Mammary epithelial cell (primary cell): ENCODE measurements at regions not wholly inside any gene's neighbourhood (a gene's known extent, or its start where the extent isn't known, plus 50 kb on each side); places are given as distances from the start of the nearest gene placed in this dataset.

Experiments used
- CTCF ChIP-seq, 2 donors: IDR thresholded peaks in 1 of 2; conservative IDR thresholded peaks in 1 of 2; 2 replicates each; pipeline ENCODE4 v1.5.1; 2011 to 2012; ENCODE audit warnings: inconsistent platforms in 2 of 2, low read length in 2 of 2, mild to moderate bottlenecking in 2 of 2, control low read depth in 1 of 2, low read depth in 1 of 2; ENCODE audit not compliant: insufficient read depth in 1 of 2; ENCODE audit errors: extremely low read depth in 1 of 2
- EZH2 ChIP-seq: IDR thresholded peaks from 2 replicates; pipeline ENCODE4 v1.6.1; 2012; ENCODE audit warnings: low read length, inconsistent platforms, borderline replicate concordance

- TF ChIP-seq CTCF (conservative IDR thresholded peaks at IDR 0.05 in 1 of 2, IDR thresholded peaks at IDR 0.05 in 1 of 2; ENCODE audit: extremely low read depth in 1 of 2, insufficient read depth in 1 of 2, low read depth in 1 of 2, low read length in 2 of 2) (no peak), EZH2 (no peak)
Observed at GRCh38 chr7:89776980-89777379, 377.3 kb upstream of the STEAP1 start.
